AG09309 (cell line): ENCODE measurements at regions not wholly inside any gene's neighbourhood (a gene's known extent, or its start where the extent isn't known, plus 50 kb on each side); places are given as distances from the start of the nearest gene placed in this dataset.
A peak's percentile ranks its signal among the peaks of the same experiment; 100 is the strongest.

Source experiments
- DNase-seq: peaks from one replicate; pipeline ENCODE4 v3.0.0-alpha.2; 2010; ENCODE audit warnings: low read depth
- H3K4me3 ChIP-seq: 2 replicates; pipeline ENCODE4 v1.5.1; 2011; ENCODE audit warnings: mild to moderate bottlenecking, low read depth, low read length, moderate library complexity; ENCODE audit not compliant: control insufficient read depth
- CTCF ChIP-seq: IDR thresholded peaks from 2 replicates; pipeline ENCODE4 v1.5.1; 2011; ENCODE audit warnings: mild to moderate bottlenecking, low read depth, low read length, inconsistent platforms; ENCODE audit not compliant: insufficient read depth, control insufficient read depth; ENCODE audit errors: missing control alignments

DNA sequence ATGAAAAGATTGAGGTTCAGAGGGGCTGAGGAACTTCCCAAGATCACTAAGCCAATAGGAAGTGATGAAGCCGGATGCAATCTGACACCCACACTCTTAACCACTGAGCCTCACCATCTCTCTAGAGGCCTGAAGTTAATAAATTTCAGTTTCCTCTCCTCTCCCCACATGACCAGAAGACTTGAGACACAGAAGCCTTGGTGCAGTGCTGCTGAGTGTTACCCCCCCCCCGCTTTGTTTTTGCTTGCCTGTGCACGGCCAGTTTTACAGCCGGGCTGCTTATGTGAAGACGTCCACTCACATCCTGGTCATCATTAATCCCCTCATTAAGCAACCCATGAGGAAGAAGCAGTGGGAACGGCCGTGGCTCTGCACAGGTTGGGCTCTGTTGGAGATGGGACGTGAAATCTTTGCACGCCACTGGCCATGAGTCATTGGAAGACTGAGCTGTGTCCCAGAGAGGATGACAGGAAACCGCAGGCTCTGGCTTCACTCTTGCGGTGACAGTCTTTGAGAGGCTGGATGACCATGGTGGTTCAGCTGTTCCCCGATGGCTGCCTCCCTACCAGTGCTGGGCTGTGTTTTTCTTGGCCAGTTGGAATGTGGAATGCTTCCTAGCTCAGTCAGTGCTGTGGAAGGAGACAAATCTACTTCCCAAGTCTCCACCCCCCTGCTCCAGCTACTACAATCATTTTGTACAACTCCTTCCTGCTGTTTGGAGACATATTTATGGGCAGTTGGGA is 232.6 kb upstream of the LRTM1 start:
- TF ChIP-seq CTCF, result no peak
- H3K4me3 ChIP-seq, result no peak overlapping the region
- peak; percentile 99 for DNase-seq

DNA sequence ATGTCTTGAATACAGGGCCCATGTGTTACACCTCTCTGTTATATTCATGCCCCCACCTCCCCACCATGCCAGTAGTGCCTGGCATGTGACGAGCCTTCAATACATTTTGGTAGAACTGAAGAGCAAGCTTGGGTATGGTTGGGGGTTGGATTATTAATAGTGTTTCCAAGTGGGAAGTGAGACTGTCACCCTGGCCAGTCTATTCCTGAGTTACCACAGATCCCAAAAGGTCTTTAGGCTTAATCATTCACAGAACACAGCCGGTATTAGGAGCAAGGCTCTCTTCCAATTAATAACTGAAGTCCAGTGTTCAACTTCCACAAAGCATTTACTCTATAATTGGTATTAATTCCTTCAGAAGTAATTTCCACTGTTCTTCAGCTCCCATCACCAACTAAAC is 231.9 kb upstream of the LRTM1 start:
- DNase-seq, result no peak
- H3K4me3 ChIP-seq, result no peak overlapping the region
- TF ChIP-seq CTCF, result no peak

- DNase-seq, result no peak
- no peak for TF ChIP-seq CTCF
- H3K4me3 ChIP-seq, result no peak overlapping the region
Observed at GRCh38 chr3:55159016-55159415, 231.2 kb upstream of the LRTM1 start.

GRCh38 chr3:55158345-55158744 is 230.5 kb upstream of the LRTM1 start:
- H3K4me3 ChIP-seq, result no peak overlapping the region
- no peak for TF ChIP-seq CTCF
- DNase-seq, result no peak

DNA sequence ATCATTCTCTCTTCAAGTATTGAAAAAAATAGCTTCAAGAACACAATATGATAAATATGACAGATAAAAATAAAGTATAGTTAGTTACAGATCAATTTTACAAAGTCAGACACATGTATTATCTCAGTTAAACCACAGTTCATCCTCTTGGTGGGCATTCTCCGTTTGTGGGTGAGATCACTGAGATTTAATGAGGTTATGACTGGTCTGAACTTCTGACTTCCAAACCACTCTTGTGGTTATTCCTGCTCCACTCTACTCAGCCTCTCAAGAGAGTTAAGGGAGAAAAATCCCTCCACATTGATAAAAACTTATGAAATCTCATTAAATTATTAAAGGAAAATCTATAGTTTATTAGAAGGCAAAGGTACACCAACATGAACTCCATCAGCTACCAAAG is 229.9 kb upstream of the LRTM1 start:
- no peak for DNase-seq
- no peak overlapping the region for H3K4me3 ChIP-seq
- no peak for TF ChIP-seq CTCF

DNA sequence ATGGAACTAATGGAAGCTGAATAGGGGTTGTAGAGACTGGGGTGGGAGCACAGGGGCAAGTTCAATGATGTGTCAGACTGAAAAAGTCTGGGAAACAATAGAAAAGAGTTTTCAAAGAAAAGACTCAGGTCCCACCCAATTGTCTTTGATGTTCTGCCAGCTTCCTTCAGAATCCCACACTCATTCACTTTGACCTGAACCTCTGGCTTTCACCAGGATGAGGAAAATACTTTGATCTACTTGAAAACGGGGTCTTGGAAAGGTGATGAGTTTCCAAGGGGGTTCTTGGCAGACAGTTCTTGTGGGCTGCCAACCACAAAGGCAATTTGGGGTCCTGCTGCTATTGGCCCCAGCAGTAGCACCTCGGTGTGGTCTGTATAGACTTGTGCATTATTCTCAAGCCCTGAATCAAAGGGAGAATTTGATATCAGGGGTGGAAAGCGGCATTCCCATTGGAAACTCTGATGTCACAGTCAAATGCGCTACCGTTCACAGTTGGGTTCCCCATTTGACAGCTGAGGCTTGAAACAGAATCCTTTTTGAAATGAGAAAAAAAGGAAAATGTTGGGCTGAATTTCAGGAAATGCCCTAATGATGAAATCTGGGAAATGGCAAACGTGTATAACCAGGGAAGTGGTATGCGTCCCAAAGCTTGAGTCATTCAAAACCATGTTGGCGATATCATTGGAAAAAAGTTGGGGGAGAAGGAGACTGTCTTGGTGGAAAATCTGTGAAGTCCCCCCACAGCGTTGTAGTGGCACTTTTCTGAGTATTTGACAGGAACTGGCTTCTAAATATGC is 229.2 kb upstream of the LRTM1 start:
- no peak overlapping the region for H3K4me3 ChIP-seq
- DNase-seq, result no peak
- TF ChIP-seq CTCF, result no peak
